Lung (tissue), 11 donors: ENCODE measurements at regions not wholly inside any gene's neighbourhood (a gene's known extent, or its start where the extent isn't known, plus 50 kb on each side); places are given as distances from the start of the nearest gene placed in this dataset.
"Not testable (repeated sequence)": the region's sequence is repeated elsewhere in the genome, so short reads cannot be mapped to it uniquely, and the experiment has no call there.

ENCODE experiments used
- ATAC-seq: fragments of 200-7000 bp; cut with Tn5 transposase; one replicate; pipeline ENCODE4 v1.9.1; 2020; ENCODE audit warnings: moderate number of reproducible peaks; ENCODE audit not compliant: insufficient read depth, low FRiP score
- DNase-seq, 3 donors: peaks; one replicate each; pipeline ENCODE4 v3.0.0-alpha.2; 2013 to 2017
- H3K27ac ChIP-seq, 2 donors: one replicate each; pipeline ENCODE4 v1.5.1; 2013; ENCODE audit warnings: mild to moderate bottlenecking in 2 of 2, moderate library complexity in 2 of 2, control low read depth in 1 of 2, inconsistent platforms in 1 of 2, low read depth in 1 of 2, low read length in 1 of 2
- H3K27me3 ChIP-seq, 3 donors: one replicate each; pipeline ENCODE4 v1.5.1; 2013; ENCODE audit warnings: low read length in 2 of 3; ENCODE audit not compliant: control insufficient read depth in 3 of 3, insufficient read depth in 3 of 3
- H3K36me3 ChIP-seq, 4 donors: one replicate each; pipeline ENCODE4 v1.5.1; 2013; ENCODE audit warnings: low read length in 4 of 4, mild to moderate bottlenecking in 1 of 4, moderate library complexity in 1 of 4; ENCODE audit not compliant: control insufficient read depth in 4 of 4, insufficient read depth in 4 of 4
- H3K4me1 ChIP-seq, 5 donors: one replicate each; pipeline ENCODE4 v1.5.1; 2013; ENCODE audit warnings: low read length in 5 of 5, mild to moderate bottlenecking in 2 of 5, moderate library complexity in 1 of 5; ENCODE audit not compliant: control insufficient read depth in 5 of 5, insufficient read depth in 5 of 5
- H3K4me3 ChIP-seq: one replicate; pipeline ENCODE4 v1.5.1; 2013; ENCODE audit warnings: mild to moderate bottlenecking, control low read depth, moderate library complexity
- H3K9ac ChIP-seq, 2 donors: one replicate each; pipeline ENCODE4 v1.5.1; 2013; ENCODE audit warnings: low read length in 2 of 2, control low read depth in 1 of 2; ENCODE audit not compliant: insufficient read depth in 1 of 2
- H3K9me3 ChIP-seq, 4 donors: one replicate each; pipeline ENCODE4 v1.5.1; 2013; ENCODE audit warnings: low read length in 3 of 4, mild to moderate bottlenecking in 1 of 4, moderate library complexity in 1 of 4; ENCODE audit not compliant: control insufficient read depth in 4 of 4, insufficient read depth in 3 of 4
- CTCF ChIP-seq: IDR thresholded peaks from 2 replicates; pipeline ENCODE4 v1.5.1; 2012; ENCODE audit warnings: mild to moderate bottlenecking; ENCODE audit errors: control extremely low read depth, extremely low read depth
- WGBS, 2 donors: extraction: QIAGEN DNeasy Blood & Tissue Kit; methylation state at CpG; one replicate each; pipeline ENCODE4 v1.1.7; 2013; 5-methylcytosine and 5-hydroxymethylcytosine counted together
- donor health status: control.
- donor health status: control.
- donor health status: Bipolar disorder and iron deficiency.
- donor health status: healthy.
- donor health status: DM: yes; HTN: yes; CAD: no.

GRCh38 chr7:34222722-34223121 is 317.4 kb downstream of the BMPER start:
- Histone ChIP-seq H3K4me3 (no peak overlapping the region), H3K9me3 (no peaks in the 10 kb centered on the region), H3K27ac (no peak overlapping the region), H3K4me1 (peaks cover 0 to 11% (median 0%) of the 10 kb centered on the region in 5 donors), H3K27me3 (no peaks in the 10 kb centered on the region), H3K9ac (no peak overlapping the region), H3K36me3 (no peaks in the 10 kb centered on the region)
- no peak for TF ChIP-seq CTCF
- WGBS, 2 donors: 58 to 82% methylated on average over 1 of the region's 1 CpG
- ATAC-seq (no peak), DNase-seq (no peak)

GRCh38 chr7:34224281-34224680 is 318.9 kb downstream of the BMPER start:
- Histone ChIP-seq H3K27ac (no peak overlapping the region), H3K9ac (no peak overlapping the region), H3K4me1 (no peaks in the 10 kb centered on the region), H3K36me3 (no peaks in the 10 kb centered on the region), H3K4me3 (no peak overlapping the region), H3K9me3 (no peaks in the 10 kb centered on the region), H3K27me3 (no peaks in the 10 kb centered on the region)
- 81 to 86% methylated on average over 1 of the region's 1 CpG for WGBS, 2 donors
- DNase-seq (no peak), ATAC-seq (no peak)
- TF ChIP-seq CTCF: no peak

GRCh38 chr7:34225193-34225592 is 319.9 kb downstream of the BMPER start:
- no peak overlapping the region for H3K27ac ChIP-seq
- H3K36me3 ChIP-seq: no peaks in the 10 kb centered on the region
- H3K9me3 ChIP-seq: no peaks in the 10 kb centered on the region
- no peak for TF ChIP-seq CTCF
- no peaks in the 10 kb centered on the region for H3K4me1 ChIP-seq
- no peak overlapping the region for H3K4me3 ChIP-seq
- no peaks in the 10 kb centered on the region for H3K27me3 ChIP-seq
- 81 to 86% methylated on average over 5 of the region's 5 CpGs for WGBS, 2 donors
- no peak for DNase-seq
- H3K9ac ChIP-seq: no peak overlapping the region
- no peak for ATAC-seq

- no peaks in the 10 kb centered on the region for H3K36me3 ChIP-seq
- H3K27me3 ChIP-seq: no peaks in the 10 kb centered on the region
- no peak overlapping the region for H3K4me3 ChIP-seq
- H3K27ac ChIP-seq: no peak overlapping the region
- TF ChIP-seq CTCF: no peak
- WGBS, 2 donors: 18 to 27% methylated on average over 3 of the region's 3 CpGs
- peaks cover 0 to 3% (median 0%) of the 10 kb centered on the region in 4 donors for H3K9me3 ChIP-seq
- H3K4me1 ChIP-seq: no peaks in the 10 kb centered on the region
- no peak overlapping the region for H3K9ac ChIP-seq
- DNase-seq: peak in 1 of 3 donors; percentile 27
- no peak for ATAC-seq
These were observed 322.2 kb downstream of the BMPER start for GRCh38 chr7:34227525-34227924.

- not testable (repeated sequence) for H3K9me3 ChIP-seq, DNase-seq, H3K4me3 ChIP-seq, H3K9ac ChIP-seq, H3K27me3 ChIP-seq, ATAC-seq, H3K4me1 ChIP-seq, H3K27ac ChIP-seq, H3K36me3 ChIP-seq
- WGBS, 2 donors: 79 to 84% methylated on average over 5 of the region's 5 CpGs
These were observed 329.8 kb downstream of the BMPER start for GRCh38 chr7:34235101-34235500.
